Fibroblast of skin of left quadriceps (primary cell): ENCODE measurements at regions not wholly inside any gene's neighbourhood (a gene's known extent, or its start where the extent isn't known, plus 50 kb on each side); places are given as distances from the start of the nearest gene placed in this dataset.
"Not testable (repeated sequence)": the region's sequence is repeated elsewhere in the genome, so short reads cannot be mapped to it uniquely, and the experiment has no call there.

ENCODE experiments used
- DNase-seq, 2 experiments: peaks; one replicate each; pipeline ENCODE4 v3.0.0-alpha.2; 2013; ENCODE audit warnings: low read depth in 2 of 2

GRCh38 chr1:223022641-223023473, 120.2 kb downstream of the TLR5 start:
- no peak for DNase-seq

DNA sequence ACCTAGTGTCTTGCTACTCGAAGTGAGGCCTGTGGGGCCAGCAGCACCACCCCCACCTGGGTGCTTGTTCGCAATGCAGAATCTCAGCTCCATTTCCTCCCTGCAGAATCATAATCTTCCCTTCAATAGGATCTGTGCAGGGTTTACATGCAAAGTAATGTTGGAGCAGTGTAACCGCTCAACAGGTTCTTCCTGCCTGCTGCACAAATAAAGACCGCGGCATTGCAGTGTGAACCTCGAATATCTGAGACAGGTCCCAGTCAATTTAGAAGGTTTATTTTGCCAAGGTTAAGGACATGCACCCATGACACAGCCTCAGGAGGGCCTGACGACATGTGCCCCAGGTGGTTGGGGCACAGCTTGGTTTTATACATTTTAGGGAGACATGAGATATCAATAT, 119.2 kb downstream of the TLR5 start:
- no peak for DNase-seq

- DNase-seq, result not testable (repeated sequence)
Observed at GRCh38 chr1:223024486-223024885, 118.6 kb downstream of the TLR5 start.

- not testable (repeated sequence) for DNase-seq
Observed at GRCh38 chr1:223025190-223025734, 117.8 kb downstream of the TLR5 start.

DNA sequence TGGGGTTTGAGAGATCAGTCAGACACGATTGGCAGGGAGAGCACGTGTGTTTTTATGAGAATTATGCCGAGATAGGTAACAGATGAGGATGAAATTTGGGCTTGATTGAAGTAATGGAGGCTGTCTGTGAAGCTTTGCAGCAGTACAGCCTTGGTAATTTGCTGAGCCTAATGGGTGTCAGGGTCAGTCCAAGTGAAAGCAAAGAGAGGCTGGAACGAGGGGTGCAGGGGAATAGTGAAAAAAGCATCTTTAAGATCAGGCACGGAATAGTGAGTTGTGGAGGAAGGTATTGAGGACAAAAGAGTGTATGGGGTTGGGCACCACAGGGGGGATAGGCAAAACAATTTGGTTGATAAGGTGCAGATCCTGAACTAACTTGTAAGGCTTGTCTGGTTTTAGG, 116.4 kb downstream of the TLR5 start:
- DNase-seq, result not testable (repeated sequence)

- no peak for DNase-seq
Observed at GRCh38 chr1:223029985-223030769, 112.9 kb downstream of the TLR5 start.

- DNase-seq, result no peak
Observed at GRCh38 chr1:223030871-223031400, 112.1 kb downstream of the TLR5 start.

- DNase-seq, result peak in 1 of 2 experiments; percentile 3
Observed at GRCh38 chr1:223031733-223032601, 111.1 kb downstream of the TLR5 start.

GRCh38 chr1:223033658-223034057, 109.4 kb downstream of the TLR5 start:
- DNase-seq, result no peak

DNA sequence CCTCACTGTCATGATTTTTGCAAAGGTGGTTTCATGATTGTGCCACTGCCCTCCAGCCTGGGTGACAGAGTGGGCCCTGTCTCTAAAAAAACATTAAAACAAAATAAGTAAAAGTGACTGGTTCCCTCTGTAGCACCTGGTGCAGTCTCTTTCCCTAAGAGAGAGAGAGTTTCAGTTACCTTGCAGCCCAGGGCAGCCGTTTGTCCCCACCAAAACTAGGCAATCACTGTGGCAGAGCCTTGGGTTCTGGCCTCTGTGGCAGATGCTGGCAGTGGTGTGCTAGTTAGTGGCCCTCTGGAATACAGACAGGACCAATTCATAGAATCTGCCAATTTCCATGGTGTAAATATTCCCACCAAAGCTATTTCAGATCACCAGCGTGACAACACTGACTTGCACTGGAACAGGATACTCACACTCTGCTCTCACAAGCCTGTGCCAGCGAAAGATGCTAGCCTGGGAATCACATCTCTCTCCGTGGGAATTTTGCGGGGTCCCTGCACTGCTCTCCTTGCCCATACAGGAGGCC, 108.7 kb downstream of the TLR5 start:
- DNase-seq, result no peak

DNA sequence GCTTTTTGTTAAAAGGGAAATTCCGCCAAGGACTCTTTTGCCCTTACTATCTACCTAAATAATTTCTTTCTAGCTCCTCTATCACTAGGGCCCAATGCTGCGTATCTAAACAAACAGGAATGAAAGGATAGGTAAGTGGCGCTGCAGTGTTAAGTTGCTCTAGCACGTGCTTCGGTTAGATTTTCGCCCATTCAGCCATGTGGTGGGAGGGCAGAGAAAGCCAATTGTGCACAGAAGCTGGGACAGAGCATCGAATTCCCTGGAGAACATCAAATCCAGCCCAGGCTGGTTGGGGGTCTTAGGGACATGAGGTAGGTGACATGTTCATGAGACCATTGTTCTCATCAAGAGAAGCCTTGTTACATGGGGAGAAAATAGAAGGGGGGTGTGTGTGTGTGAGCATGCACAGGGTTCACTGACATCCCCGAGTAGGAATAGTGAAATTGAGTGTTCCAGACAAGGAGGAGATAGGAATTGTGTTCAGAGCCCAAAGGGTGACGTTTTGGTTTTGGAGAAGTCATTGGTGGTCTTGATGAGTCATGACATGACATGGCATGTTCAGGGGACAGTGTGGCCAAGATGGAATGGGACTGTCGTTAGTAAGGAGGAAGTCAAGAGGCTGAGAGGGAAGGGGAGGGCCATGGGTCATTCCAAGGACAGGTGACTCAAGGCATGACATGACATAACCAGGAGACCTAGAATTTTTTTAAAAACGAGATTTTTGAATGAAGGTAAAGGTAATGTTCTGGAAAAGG, 107.1 kb downstream of the TLR5 start:
- DNase-seq, result no peak

- no peak for DNase-seq
Observed at GRCh38 chr1:223036479-223036845, 106.6 kb downstream of the TLR5 start.

DNA sequence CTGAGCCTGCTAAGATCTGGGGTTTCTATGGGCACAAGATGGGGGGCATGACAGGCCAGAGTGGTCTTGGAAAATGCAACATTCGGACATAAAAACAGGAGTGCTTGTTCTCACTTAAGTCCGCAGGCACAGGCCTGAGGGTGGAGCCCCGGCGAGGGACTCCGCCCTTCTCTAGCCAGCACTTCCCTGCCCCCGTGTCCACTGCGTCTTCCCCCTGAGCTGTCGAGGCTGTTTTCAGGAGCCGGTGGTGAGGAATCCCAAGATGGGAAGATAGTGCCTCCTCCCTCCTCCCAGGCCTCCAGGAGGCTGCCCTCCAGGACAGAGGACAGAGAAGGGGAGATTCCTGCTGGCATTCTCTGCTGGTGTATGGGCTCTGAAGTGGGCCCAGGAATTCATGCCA, 105.2 kb downstream of the TLR5 start:
- DNase-seq, result no peak

DNA sequence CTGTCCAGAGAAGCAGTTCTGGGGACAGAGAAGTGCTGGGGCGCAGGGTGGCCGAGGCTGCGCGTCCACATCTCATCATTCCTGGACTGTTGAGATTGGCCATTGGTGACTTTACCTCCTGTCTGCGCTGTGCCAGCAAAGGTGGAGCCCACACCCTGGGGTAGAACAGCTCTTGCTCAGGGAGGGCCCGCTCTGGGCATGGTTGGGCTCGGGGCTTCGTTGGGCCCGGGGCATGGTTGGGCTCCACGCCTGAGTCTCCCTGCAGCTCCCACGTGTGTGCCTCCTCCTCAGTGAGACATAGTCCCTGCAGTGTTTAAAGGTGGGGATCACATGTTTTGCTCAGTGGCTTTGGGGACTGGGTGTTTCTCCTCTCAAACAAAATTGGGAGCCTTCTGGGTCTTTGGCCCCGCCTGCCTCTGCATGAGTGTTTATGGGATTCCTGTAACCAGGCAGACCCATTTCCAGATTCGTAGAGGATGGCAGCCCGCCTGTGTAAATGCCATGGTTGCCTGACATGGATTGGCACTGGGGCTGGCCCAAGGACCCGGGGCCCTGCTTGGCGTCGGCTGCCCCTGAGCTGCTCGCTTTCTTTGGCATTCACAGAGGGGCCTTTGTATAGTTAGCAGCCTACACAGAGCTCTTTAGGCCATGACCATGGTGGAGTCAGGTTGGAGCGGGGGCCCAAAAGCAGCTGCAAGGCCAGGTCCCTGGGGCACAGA, 104.6 kb downstream of the TLR5 start:
- no peak for DNase-seq

- no peak for DNase-seq
Observed at GRCh38 chr1:223039990-223040389, 103.1 kb downstream of the TLR5 start.

- DNase-seq, result no peak
Observed at GRCh38 chr1:223041481-223041880, 101.6 kb downstream of the TLR5 start.

GRCh38 chr1:223045164-223045957, 97.7 kb downstream of the TLR5 start:
- no peak for DNase-seq

DNA sequence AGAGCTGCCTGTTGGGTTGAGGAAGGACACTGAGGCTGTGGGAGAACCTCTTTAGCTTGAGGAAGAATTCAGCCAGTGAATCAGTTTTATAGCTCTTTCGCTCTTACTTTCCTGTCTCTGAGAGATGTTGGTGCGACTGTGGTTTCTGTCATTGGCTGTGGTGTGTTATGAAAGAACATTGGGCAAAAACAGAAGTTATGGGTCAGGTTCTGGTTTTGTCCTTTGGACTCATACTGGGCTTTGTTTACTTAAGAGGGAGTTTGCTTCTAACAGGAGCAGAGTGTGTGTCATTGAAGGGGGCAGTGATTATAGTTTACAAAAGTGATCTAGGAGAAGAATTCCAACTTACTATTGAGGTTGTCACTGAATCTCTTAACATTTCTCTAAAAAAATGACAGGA, 97.0 kb downstream of the TLR5 start:
- no peak for DNase-seq

DNA sequence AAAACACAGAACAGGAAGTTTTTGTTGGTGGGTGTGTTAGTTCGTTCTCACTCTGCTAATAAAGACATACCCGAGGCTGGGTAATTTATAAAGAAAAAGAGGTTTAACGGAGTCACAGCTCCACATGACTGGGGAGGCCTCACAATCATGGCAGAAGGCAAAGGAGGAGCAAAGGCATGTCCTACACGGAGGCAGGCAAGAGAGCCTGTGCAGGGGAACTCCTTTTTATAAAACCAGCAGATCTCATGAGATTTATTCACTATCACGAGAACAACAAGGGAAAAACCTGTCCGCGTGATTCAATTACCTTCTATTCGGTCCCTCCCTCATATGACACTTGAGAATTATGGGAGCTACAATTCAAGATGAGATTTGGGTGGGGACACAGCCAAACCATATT, 96.6 kb downstream of the TLR5 start:
- DNase-seq, result not testable (repeated sequence)
